ENCODE measurements at regions not wholly inside any gene's neighbourhood (a gene's known extent, or its start where the extent isn't known, plus 50 kb on each side); places are given as distances from the start of the nearest gene placed in this dataset.

- no peaks in the 10 kb centered on the region for H3K9me3 ChIP-seq
- no peak for DNase-seq
- no peak for ATAC-seq
- 56 to 59% methylated on average over 3 of the region's 3 CpGs for WGBS, 2 donors
- H3K4me1 ChIP-seq, result no peaks in the 10 kb centered on the region
- H3K36me3 ChIP-seq, result no peaks in the 10 kb centered on the region
- intact Hi-C loops (cut with DNase I), result no loop called here
- no peak overlapping the region for H3K4me3 ChIP-seq
- TF ChIP-seq CTCF (IDR thresholded peaks at IDR 0.05), result no peak
- no peak overlapping the region for H3K27ac ChIP-seq
- H3K27me3 ChIP-seq, result no peaks in the 10 kb centered on the region
These were observed 390.7 kb downstream of the ARL4A start for GRCh38 chr7:13078105-13078504.

- TF ChIP-seq CTCF (IDR thresholded peaks at IDR 0.05), result no peak
- H3K36me3 ChIP-seq, result no peaks in the 10 kb centered on the region
- no peak overlapping the region for H3K27ac ChIP-seq
- intact Hi-C loops (cut with DNase I), result no loop called here
- no peaks in the 10 kb centered on the region for H3K27me3 ChIP-seq
- no peak overlapping the region for H3K4me3 ChIP-seq
- ATAC-seq (no peak), DNase-seq (no peak)
- no peaks in the 10 kb centered on the region for H3K9me3 ChIP-seq
- peaks cover 0 to 10% (median 0%) of the 10 kb centered on the region in 9 donors for H3K4me1 ChIP-seq
- 87 to 90% methylated on average over 1 of the region's 1 CpG for WGBS, 2 donors
These were observed 403.5 kb downstream of the ARL4A start for GRCh38 chr7:13090959-13091358.

- intact Hi-C loops (cut with DNase I), result no loop called here
- Histone ChIP-seq H3K27ac (no peak overlapping the region), H3K36me3 (no peaks in the 10 kb centered on the region), H3K4me3 (no peak overlapping the region), H3K9me3 (no peaks in the 10 kb centered on the region), H3K4me1 (peaks cover 0 to 10% (median 0%) of the 10 kb centered on the region in 9 donors), H3K27me3 (no peaks in the 10 kb centered on the region)
- WGBS, 2 donors, result 37 to 43% methylated on average over 4 of the region's 4 CpGs
- no peak for TF ChIP-seq CTCF (IDR thresholded peaks at IDR 0.05)
- no peak for DNase-seq
- ATAC-seq, result no peak
These were observed 404.7 kb downstream of the ARL4A start for GRCh38 chr7:13091974-13092707.

- Histone ChIP-seq H3K36me3 (no peaks in the 10 kb centered on the region), H3K9me3 (no peaks in the 10 kb centered on the region), H3K27me3 (no peaks in the 10 kb centered on the region), H3K27ac (no peak overlapping the region), H3K4me1 (peaks cover 0 to 10% (median 0%) of the 10 kb centered on the region in 9 donors), H3K4me3 (no peak overlapping the region)
- WGBS, 2 donors, result 60 to 72% methylated on average over 2 of the region's 2 CpGs
- intact Hi-C loops (cut with DNase I), result no loop called here
- no peak for ATAC-seq
- no peak for DNase-seq
- TF ChIP-seq CTCF (IDR thresholded peaks at IDR 0.05), result no peak
These were observed 405.2 kb downstream of the ARL4A start for GRCh38 chr7:13092708-13093005.

Measured in heart right ventricle (tissue), 16 donors.